Fibroblast of lung (primary cell): ENCODE measurements at regions not wholly inside any gene's neighbourhood (a gene's known extent, or its start where the extent isn't known, plus 50 kb on each side); places are given as distances from the start of the nearest gene placed in this dataset.

Experiments used
- DNase-seq, 2 donors: peaks; one replicate each; pipeline versions ENCODE4 v3.0.0 to v3.0.0-alpha.2; 2010; ENCODE audit warnings: low read depth in 2 of 2
- H2AFZ ChIP-seq: 2 replicates; pipeline ENCODE4 v1.5.1; 2012; ENCODE audit warnings: low read length, control low read depth, inconsistent platforms
- H3K27ac ChIP-seq: 2 replicates; pipeline ENCODE4 v1.5.1; 2011; ENCODE audit warnings: low read length, control low read depth; ENCODE audit not compliant: insufficient read depth
- H3K27me3 ChIP-seq: 2 replicates; pipeline ENCODE4 v1.5.1; 2011; ENCODE audit warnings: mild to moderate bottlenecking, low read length; ENCODE audit not compliant: control insufficient read depth, insufficient read depth
- H3K36me3 ChIP-seq: 2 replicates; pipeline ENCODE4 v1.5.1; 2011; ENCODE audit warnings: low read length; ENCODE audit not compliant: control insufficient read depth, insufficient read depth
- H3K4me1 ChIP-seq: 2 replicates; pipeline ENCODE4 v1.5.1; 2011; ENCODE audit warnings: low read length; ENCODE audit not compliant: control insufficient read depth, insufficient read depth; ENCODE audit errors: extremely low read depth
- H3K4me2 ChIP-seq: 2 replicates; pipeline ENCODE4 v1.5.1; 2011; ENCODE audit warnings: low read length, control low read depth; ENCODE audit not compliant: insufficient read depth; ENCODE audit errors: extremely low read depth
- H3K4me3 ChIP-seq, 4 experiments: fragments of 200-600 bp in 1 of 4; sonication (generic) in 1 of 4; replicated peaks in 1 of 4; 2 replicates each; pipeline ENCODE4 v1.5.1; 2011 to 2016; ENCODE audit warnings: low read length in 4 of 4, low read depth in 3 of 4, mild to moderate bottlenecking in 3 of 4, control low read depth in 2 of 4, inconsistent platforms in 1 of 4, mixed read lengths in 1 of 4; ENCODE audit not compliant: insufficient read depth in 1 of 4; ENCODE audit errors: control extremely low read depth in 1 of 4
- H3K79me2 ChIP-seq: 2 replicates; pipeline ENCODE4 v1.5.1; 2012; ENCODE audit warnings: mild to moderate bottlenecking, low read length, inconsistent platforms; ENCODE audit not compliant: control insufficient read depth, insufficient read depth
- H3K9ac ChIP-seq: 2 replicates; pipeline ENCODE4 v1.5.1; 2011; ENCODE audit warnings: mild to moderate bottlenecking, low read length, control low read depth; ENCODE audit not compliant: insufficient read depth
- H3K9me3 ChIP-seq: 2 replicates; pipeline ENCODE4 v1.5.1; 2012; ENCODE audit warnings: low read depth, low read length; ENCODE audit not compliant: control insufficient read depth, insufficient read depth
- H4K20me1 ChIP-seq: 2 replicates; pipeline ENCODE4 v1.5.1; 2011; ENCODE audit warnings: low read length; ENCODE audit not compliant: control insufficient read depth, insufficient read depth; ENCODE audit errors: extremely low read depth
- EZH2 ChIP-seq: IDR thresholded peaks from 2 replicates; pipeline ENCODE4 v1.5.1; 2012; ENCODE audit warnings: low read length, control low read depth, mild to moderate bottlenecking; ENCODE audit errors: missing control alignments
- TF ChIP-seq, protein P1 (sequence below), 2 donors: IDR thresholded peaks in 1 of 2; conservative IDR thresholded peaks in 1 of 2; 1 replicate in 1 of 2; 2 replicates in 1 of 2; pipeline ENCODE4 v1.5.1; 2011 to 2012; ENCODE audit warnings: low read length in 2 of 2, control low read depth in 1 of 2, inconsistent platforms in 1 of 2, low read depth in 1 of 2, mild to moderate bottlenecking in 1 of 2

DNA sequence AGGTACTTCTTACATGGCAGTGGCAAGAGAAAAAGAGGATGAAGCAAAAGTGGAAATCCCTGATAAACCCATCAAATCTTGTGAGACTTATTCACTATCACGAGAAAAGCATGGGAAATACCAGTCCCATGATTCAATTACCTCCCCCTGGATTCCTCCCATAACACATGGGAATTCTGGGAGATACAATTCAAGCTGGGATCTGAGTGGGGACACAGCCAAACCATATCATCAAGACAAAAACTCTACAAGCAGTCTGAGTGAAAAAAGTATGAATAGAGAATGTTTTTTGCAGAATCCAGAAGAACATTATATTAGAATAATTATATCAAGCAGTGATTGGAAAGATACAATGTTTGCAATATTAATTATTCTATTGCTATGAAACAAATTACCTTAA, 893.7 kb downstream of the FAM181B start:
- Histone ChIP-seq H3K9ac (no peak overlapping the region), H2AFZ (no peak overlapping the region), H3K27ac (no peak overlapping the region), H3K9me3 (no peaks in the 10 kb centered on the region), H3K4me1 (no peaks in the 10 kb centered on the region), H3K4me3 (no peak overlapping the region), H3K36me3 (no peaks in the 10 kb centered on the region), H3K27me3 (no peaks in the 10 kb centered on the region), H3K4me2 (no peak overlapping the region), H3K79me2 (no peaks in the 10 kb centered on the region), H4K20me1 (no peaks in the 10 kb centered on the region)
- no peak for TF ChIP-seq EZH2
- TF ChIP-seq, protein P1, sequence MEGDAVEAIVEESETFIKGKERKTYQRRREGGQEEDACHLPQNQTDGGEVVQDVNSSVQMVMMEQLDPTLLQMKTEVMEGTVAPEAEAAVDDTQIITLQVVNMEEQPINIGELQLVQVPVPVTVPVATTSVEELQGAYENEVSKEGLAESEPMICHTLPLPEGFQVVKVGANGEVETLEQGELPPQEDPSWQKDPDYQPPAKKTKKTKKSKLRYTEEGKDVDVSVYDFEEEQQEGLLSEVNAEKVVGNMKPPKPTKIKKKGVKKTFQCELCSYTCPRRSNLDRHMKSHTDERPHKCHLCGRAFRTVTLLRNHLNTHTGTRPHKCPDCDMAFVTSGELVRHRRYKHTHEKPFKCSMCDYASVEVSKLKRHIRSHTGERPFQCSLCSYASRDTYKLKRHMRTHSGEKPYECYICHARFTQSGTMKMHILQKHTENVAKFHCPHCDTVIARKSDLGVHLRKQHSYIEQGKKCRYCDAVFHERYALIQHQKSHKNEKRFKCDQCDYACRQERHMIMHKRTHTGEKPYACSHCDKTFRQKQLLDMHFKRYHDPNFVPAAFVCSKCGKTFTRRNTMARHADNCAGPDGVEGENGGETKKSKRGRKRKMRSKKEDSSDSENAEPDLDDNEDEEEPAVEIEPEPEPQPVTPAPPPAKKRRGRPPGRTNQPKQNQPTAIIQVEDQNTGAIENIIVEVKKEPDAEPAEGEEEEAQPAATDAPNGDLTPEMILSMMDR (conservative IDR thresholded peaks at IDR 0.05 in 1 of 2, IDR thresholded peaks at IDR 0.05 in 1 of 2; ENCODE audit: low read depth in 1 of 2, low read length in 2 of 2) = no peak
- peak; percentile 1 to 26 for DNase-seq

DNA sequence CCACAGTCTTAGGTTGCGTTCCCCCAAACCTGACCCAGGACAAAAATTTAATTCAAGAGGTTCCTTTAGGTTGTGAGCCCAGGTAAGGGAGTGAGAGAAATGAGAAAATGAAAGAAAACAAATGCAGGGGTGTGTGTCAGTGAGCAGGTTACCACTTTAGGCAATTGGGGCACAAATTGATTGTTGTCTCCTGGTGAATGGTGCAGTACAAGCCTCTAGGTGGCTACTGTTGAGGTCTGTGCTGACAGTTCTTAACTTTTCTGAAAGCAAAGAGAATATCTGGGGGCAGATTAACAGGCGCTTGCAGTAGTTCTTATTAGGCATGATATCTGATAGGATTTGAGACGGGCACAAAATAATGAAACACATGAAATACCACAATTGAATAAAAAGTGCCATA, 894.6 kb downstream of the FAM181B start:
- H3K9me3 ChIP-seq = no peaks in the 10 kb centered on the region
- no peak overlapping the region for H3K9ac ChIP-seq
- no peak overlapping the region for H3K27ac ChIP-seq
- no peaks in the 10 kb centered on the region for H3K27me3 ChIP-seq
- no peak overlapping the region for H2AFZ ChIP-seq
- H3K4me2 ChIP-seq = no peak overlapping the region
- no peaks in the 10 kb centered on the region for H3K36me3 ChIP-seq
- DNase-seq = no peak
- H3K4me3 ChIP-seq = no peak overlapping the region
- no peaks in the 10 kb centered on the region for H3K79me2 ChIP-seq
- H3K4me1 ChIP-seq = no peaks in the 10 kb centered on the region
- TF ChIP-seq, protein P1 (conservative IDR thresholded peaks at IDR 0.05 in 1 of 2, IDR thresholded peaks at IDR 0.05 in 1 of 2; ENCODE audit: low read depth in 1 of 2, low read length in 2 of 2) = no peak
- no peak for TF ChIP-seq EZH2
- no peaks in the 10 kb centered on the region for H4K20me1 ChIP-seq

DNA sequence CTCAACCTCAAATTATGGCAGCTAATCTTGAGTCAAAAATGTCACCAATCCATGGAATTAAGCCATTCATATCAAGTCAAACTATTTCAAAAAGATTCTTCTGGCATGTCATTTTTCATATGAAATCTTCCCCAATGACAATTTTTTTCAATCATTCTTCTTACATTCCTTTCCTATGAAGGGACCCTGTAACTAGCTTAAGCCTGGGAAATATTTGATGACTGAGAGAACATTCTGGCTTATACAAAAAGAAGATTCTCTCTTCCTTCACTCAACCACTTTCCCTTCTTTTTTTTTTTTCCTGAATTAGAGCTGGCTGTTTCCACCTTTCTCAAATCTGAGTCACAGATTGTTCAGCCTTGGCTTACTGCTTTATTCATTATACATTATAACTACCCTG, 903.7 kb downstream of the FAM181B start:
- Histone ChIP-seq H4K20me1 (no peaks in the 10 kb centered on the region), H3K4me1 (no peaks in the 10 kb centered on the region), H3K27ac (no peak overlapping the region), H3K27me3 (no peaks in the 10 kb centered on the region), H3K4me2 (no peak overlapping the region), H3K36me3 (no peaks in the 10 kb centered on the region), H3K4me3 (no peak overlapping the region), H2AFZ (no peak overlapping the region), H3K9ac (no peak overlapping the region), H3K79me2 (no peaks in the 10 kb centered on the region), H3K9me3 (no peaks in the 10 kb centered on the region)
- no peak for TF ChIP-seq EZH2
- TF ChIP-seq, protein P1 (conservative IDR thresholded peaks at IDR 0.05 in 1 of 2, IDR thresholded peaks at IDR 0.05 in 1 of 2; ENCODE audit: low read depth in 1 of 2, low read length in 2 of 2) = no peak
- DNase-seq = no peak
